GM19240 (cell line): ENCODE measurements at regions not wholly inside any gene's neighbourhood (a gene's known extent, or its start where the extent isn't known, plus 50 kb on each side); places are given as distances from the start of the nearest gene placed in this dataset.

Experiments used
- DNase-seq: peaks from one replicate; pipeline ENCODE4 v3.0.0; 2011; ENCODE audit warnings: low spot score; ENCODE audit not compliant: insufficient read length

DNA sequence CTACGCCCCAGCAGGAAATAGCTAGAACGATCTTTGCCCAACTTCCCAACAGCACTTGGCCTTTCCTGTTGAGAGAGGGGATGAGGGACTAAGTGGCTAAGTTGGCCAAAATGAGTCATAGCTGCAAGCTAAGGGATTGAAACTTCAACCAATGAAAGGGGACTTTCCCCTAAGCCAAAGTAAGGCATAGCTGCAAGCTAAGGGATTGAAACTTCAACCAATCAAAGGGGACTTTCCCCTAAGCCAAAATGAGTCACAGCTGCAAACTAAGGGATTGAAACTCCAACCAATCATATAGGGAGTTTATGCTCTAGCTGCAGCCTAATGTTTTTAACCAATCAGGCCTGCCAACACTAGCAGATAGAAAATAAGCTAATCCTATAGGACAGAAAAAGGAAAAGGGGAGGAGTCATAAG lies 100.5 kb upstream of the SSTR1 start:
- no peak for DNase-seq

DNA sequence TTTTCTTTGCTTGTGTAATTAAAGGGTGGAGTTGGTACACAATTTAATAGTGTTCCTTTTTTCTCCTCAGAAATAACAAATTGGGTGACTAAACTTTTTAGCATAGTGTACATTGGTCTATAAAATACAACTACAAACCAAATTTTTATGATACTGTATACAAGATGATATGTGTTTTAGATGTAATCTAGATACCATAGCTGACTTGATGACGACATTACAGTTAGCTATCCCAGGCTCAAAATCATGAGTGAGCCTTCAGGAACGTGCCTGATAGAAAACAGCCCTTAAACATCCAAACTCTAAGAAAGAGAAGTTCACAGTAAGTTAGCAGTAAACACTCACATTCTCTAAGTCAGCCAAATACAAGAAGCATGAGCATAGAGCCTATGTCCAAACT lies 99.0 kb upstream of the SSTR1 start:
- no peak for DNase-seq

DNA sequence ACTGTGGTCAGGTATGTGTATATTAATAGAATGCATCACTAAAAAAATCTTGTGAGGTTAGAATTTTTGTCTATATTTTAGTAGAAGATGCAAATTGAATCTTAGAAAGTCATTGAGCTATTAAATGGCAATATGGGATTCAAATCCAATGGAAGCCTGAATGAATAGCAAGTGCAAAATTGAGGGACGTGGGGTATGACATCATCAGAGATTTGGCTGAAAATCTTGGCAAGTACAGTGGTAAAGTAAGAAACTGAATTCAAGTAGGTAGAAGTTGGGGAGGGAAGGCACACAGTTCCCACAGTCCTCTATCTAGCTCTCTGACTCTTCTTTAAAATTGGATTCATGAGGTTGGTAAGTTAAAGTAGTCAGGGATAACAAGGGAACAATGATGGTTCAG lies 97.4 kb upstream of the SSTR1 start:
- DNase-seq: no peak

DNA sequence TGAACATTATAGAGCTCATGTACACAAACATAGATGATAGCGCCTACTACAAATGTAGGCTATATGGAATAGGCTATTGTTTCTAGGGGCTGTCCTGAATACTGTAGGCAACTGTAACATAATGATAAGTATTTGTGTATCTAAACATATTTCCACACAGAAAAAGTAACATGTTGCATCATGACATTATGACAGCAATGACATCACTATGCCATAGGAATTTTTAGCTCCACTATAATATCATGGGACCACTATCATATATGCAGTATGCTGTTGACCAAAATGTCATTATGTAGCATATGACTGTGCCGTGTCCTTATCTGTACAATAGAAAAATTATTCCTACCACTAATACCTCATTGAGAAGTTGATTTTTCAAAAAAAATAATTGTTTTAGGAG lies 96.7 kb upstream of the SSTR1 start:
- no peak for DNase-seq

DNA sequence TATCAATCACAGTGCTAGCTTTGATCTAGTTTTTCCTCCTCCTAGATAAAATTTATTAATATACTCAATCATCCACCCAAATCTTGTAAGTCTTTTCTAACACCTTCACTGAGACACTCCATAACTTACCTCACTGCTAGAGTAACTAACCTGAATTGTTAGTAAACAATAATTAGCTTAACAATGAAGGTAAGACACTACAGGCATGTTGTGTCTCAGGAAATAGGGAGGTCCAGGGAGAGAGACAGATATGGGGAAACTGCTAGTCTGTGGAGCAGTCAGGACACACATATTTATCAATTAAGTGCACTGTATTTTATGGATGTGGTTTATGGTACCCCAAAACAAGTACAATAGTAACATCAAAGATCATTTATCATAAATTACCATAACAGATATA lies 94.2 kb upstream of the SSTR1 start:
- no peak for DNase-seq

DNA sequence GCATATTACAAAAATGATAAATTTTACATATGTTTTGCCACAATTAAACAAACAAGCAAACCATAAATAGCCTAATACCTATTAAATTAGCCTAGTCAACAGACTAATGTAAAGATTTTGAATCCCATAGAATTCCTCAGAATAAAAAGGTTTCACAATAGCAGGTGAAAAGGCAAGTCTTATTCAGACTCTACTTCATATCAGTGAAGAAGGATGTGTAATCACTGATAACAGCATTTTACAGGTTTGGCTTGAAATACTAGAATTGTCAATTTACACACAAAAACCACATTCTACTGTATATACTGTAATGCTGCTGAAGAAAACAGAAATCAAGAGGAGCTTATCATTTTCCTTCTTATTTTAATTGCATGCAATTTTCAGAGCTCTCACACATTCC lies 90.8 kb upstream of the SSTR1 start:
- DNase-seq: no peak

DNA sequence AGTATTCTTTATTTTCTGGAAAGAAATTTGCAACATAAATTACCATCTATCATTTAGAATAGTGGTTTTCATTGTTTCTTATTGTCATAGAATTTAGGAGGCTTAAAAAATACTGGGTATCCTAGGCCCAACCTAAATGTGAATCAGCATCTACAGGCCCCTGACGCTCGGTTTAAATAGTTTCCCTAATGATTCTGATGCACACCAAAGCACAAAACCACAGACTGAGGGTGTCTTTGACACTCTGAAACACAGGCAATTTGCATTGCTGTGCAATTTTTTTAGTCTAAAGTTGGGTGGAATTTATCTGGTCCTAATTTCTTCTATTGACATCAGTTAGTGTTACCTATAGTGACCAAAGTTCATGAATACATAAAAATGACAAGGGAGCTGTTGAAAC lies 87.6 kb upstream of the SSTR1 start:
- DNase-seq: no peak

DNA sequence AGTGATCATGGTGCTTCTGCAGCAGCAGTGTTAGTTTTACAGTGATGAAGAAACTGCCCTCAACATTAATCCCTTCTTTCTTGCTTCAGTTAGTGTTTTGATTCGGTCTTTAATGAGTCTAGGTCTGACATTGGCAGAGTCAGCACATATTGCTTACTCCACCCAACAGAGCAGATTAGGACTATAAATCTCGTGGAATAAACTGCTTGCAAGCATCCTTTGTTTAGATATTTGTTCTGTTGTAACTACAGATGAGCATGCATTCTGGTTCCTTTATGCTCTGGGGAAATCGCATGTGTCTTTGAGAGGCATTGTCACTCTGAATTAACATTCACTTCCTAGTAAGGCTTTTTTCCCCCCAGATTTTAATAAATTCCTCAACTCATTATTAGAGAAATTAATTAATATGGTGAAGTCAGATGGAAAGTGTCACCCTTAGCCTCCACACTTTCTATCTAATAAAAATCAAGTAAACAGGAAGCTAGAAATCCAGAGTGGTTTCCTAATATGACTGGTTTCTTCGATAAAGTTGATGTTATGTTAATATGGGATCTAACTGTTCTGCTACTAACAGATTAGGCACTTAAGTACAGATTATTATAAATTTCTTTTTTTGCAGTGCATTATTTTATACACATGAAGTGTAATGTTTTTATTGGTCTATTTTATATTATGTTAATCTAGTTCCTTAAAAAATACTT lies 86.2 kb upstream of the SSTR1 start:
- DNase-seq: no peak

DNA sequence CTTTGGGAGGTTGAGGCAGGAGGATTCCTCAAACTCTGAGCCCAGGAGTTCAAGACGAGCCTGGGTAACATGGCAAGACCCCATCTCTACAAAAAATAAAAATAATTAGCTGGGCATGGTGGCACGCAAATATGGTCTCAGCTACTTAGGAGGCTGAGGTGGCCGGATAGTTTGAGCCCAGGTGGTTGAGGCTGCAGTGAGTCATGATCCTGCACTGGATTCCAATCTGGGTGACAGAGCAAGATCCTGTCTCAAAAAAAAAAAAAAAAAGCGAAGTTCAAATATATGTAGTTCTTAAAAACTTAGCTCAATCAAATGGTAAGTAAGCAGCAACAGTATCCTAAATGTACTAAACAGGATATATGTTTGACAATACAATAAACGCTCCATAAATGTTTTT lies 85.5 kb upstream of the SSTR1 start:
- no peak for DNase-seq

DNA sequence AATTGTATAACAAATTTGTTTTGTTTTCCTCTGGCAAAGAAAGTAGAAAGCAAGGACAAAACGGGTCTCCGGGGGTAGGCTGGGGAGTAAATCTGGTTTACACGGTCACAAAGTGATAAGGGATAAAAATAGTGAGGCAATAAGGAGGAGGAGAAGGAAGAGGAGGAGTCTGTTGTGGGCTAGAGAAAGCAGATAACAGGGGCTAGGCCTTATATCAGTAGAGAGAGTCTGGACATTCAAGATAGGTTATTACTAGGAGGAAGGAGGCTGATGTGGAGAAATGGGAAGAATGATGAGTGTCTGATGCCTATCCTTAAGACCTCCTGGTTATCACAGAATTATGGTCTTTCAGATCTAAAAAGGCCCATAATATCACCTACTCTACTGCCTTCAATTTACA lies 83.2 kb upstream of the SSTR1 start:
- DNase-seq: no peak

DNA sequence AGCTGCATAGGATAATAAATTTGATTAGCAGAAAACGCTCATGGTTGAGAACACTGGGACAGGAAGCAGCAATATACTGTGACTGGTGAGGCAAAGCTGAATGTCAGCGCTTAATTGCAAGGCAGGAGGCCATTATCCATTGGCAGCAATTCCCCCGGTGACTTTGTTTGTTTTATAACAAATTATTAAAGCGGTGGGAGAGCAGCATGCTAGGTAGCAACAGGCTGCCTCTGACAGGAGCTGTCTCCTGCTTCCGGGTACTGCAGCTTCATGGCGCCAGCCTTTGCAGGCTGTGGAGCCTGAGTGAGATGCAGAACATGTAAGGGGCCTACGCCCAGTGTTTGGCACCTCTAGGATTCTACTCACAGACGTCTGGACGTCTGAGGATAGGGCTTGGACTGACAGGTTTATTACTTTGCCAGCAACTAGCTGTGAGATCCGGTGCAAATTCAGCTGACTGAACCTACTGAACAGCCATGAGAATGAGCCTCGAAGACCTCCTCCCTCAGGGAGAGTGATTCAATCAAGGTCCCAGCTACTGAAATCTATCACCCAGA lies 82.1 kb upstream of the SSTR1 start:
- no peak for DNase-seq

DNA sequence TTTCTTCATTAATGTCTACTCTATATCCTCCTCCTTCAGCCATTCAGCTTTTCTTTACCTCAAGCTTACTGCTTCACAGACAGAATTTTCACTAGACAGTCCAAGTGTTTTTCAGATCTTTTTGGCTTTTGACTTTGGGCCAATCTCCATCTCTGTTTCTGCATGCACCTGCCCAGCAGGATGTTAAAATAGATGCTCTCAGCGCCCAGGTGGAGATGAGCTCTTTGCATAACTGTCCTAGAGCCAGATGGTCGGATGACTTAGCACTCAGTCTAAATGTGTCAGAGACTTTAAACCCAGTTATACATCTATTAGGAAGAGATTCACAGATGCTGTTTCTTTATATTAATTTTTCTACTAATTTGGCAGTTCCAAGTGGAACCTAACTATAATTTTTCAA lies 80.3 kb upstream of the SSTR1 start:
- DNase-seq: no peak

DNA sequence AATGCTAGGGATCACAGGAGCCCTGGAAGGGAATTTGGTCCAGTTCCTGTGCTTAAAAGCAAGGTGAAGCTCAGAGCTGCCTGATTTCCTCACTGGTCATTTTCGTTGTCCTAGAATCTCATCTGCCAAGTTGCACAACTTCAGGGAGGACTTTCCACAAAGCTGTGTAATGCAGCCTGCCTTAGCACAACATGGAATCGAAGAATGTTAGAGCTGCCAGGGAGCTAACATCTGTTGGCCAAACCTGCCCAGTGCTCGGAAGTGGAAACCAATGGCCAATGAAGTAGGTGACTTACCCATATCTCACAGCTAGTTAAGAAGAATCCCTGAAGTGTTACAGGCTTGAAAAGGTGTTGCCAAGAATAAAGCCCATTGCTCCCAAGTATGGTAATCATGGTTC lies 79.9 kb upstream of the SSTR1 start:
- DNase-seq: no peak

DNA sequence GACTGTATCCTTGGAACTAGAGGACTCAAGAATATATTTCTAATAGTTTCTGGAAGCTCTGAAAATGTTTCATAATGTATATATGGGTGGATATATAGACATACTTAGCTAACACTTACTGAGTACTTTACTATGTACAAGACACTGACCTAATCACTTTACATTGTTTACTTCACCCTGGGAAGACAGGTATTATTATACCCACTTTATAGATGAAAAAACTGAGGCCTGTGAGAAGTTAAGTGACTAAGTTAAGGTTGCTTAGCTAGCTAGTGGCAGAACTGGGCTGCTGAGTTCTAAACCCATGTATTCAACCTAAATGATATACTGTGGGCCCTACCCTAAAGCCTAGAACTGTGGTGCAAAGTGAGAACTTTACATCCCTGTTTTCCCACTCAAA lies 79.1 kb upstream of the SSTR1 start:
- no peak for DNase-seq

DNA sequence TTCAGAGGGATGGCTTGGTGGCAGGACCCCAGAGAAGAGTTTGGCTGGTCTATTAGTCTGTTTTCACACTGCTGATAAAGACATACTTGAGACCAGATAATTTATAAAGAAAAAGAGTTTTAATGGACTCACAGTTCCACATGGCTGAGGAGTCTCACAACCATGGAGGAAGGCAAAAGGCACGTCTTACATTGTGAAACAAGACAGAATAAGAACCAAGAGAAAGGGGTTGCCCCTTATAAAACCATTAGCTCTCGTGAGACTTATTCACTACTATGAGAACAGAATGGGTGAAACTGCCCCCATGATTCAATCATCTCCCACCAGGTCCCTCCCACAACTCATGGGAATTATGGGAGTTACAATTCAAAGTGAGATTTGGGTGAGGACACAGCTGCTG lies 78.5 kb upstream of the SSTR1 start:
- DNase-seq: no peak

DNA sequence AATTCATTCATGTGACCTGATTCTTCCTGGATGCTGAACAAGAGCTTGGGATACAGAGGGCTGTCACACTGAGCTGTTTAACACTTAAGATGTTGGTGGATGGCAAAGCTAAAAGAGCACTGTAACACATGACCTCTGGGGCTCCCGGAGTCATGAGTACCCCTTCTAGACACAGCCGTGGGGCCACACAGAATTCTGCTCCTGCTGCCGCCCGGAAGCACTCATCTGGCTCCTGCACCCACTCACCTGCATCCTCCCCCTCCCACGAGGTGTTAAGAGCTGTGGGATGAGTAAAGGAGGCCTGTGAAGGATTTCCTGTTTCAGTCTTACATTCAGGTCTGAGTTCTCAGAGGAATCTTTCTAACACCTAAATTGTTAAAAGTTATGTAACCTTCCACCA lies 78.0 kb upstream of the SSTR1 start:
- no peak for DNase-seq

DNA sequence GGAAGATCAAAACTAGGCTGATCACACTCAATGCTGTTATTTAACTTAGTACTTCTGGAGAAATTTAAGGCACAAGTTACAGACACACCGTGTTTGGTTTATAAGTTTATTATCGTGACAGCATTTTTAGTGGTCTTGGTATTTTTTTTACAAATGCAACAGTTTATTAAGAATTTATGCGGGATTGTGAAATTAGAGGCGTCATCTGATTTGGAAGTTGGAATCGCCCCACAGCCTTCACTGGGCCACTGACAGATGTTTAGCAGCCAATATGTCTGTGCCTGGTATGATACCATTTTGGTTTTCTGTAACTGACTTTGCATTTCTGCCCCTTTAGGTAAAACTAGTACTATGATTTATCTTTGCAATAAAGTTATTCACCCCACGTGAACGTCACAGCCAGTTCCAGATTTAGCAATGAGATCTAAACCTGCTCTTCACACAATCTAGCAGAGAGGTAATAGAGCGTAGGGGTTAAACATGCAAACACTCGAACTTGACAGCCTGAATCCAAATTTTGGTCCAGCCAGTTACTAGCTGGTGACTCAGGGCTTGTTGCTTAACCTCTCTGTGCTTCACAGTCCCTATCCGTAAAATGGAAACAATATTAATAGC lies 73.2 kb upstream of the SSTR1 start:
- no peak for DNase-seq

DNA sequence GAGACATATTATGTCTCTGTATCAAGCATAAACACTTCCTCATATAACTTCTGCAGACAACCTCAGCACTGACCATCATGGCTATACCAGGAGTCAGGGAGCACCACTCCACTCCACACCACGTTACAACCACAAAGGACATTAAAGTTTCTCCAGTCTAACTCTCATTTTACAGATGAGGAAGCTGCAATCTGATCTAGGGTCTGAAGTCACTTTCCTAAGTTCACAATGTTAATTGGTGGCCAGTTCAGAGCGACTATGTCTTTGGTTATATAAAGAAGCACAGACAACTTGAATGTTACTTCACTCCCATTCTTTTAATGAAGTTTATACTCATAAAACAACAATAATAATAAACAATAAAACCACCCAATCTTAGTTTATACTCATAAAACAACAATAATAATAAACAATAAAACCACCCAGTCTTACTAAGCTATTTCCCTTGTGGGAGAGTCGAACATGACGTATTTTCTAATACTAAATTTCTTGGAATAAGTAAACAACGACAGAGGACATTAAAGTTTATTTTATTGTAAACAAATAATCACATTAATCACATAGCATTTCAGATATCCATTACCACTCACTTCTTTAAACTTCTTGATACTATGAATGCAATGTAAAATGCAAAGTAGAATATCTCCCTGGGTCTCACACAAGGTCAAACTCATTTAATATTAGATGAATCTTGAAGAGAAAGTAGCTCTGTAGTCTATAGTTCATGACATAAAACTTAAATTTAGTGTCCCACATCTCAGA lies 72.4 kb upstream of the SSTR1 start:
- no peak for DNase-seq

DNA sequence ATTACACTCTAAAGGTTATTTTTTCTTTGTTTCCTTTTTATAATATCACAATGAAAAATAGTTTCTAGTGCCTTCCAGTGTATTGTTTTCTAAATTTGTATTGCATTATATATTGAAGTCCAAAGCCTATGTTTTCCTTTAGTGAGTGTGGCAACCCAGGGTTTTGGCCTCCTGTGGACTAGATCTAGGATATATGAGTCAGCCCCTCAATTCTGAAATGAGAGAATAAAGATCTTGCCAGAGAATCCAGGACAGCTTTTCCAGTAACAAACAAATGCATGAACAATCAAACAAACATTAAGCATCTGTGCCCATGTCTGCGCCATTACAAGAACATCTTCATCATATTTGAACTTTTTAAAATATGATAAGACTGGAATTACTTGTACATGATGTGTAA lies 70.7 kb upstream of the SSTR1 start:
- no peak for DNase-seq

DNA sequence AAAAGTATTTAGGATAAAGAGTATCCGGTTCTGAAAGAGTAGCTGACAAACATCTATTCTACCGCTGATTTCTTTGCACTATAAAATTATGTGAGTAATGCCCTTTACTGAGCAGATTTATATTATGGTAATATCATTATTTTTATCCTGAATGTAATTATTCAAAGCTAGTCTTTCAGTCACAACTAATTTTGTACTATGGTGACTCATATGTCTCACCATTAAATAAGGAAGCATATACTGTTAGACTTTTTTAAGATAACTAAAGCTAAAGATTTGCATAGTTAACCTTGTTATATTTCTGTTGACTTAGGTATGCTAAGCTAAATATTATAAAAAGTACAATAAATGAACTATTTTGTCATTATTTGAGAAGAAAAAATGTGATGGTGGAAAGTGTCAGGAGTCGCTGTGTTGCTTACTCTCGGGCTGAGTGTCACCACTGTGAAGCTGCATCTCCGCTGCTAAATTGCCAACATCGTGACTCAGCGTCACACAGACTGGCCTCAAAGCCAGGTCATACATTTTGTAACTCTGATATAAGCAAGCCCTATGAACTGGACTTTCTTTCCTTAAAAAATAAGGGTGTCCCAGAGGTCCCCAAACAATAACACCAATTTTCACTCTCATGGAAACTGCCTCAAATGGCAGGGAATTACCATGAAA lies 69.1 kb upstream of the SSTR1 start:
- no peak for DNase-seq

DNA sequence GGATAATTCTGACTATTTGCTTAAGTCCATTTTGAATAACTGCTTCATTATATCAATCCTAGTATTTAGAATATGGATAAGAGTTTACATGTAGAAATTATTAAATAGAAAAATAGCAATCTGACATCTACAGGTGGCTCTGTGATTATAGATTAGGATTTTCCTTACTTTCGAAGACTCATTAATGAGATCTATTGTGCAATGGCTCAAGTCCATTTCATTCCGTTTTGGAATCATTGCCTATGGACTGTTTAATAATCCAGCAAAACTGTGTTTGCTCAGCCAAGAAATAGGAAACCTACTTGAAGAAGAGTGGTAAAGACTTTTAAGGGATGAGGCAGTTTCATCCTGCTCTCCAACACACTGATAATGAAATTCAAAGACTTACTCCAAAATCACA lies 67.8 kb upstream of the SSTR1 start:
- no peak for DNase-seq

DNA sequence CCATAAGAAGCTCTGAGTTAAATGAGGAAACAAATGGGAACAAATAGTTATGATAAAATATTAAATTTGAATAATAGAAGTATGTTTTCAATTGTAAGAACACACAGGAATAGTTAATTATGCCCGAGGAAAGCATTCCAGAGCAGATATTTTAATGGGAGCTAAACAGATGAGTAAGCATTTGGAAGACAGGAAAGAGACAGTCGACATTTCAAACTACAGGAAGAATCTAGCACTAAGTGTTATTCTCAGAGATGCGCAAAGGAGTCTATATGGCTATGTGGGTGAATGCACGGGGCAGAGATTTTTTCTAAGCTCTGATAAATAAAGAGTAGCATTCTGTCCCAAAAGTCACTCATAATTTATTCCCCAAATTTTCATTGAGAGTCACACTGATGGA lies 64.5 kb upstream of the SSTR1 start:
- no peak for DNase-seq
